Calu3 (cell line): ENCODE measurements at regions not wholly inside any gene's neighbourhood (a gene's known extent, or its start where the extent isn't known, plus 50 kb on each side); places are given as distances from the start of the nearest gene placed in this dataset.

Experiments
- BruUV-seq: library from RNA; stranded (reverse); fragments of 400-500 nt; replicated peaks from 2 replicates; lab custom pipeline; 2021; lab: Mats Ljungman, UMichigan
- CTCF ChIA-PET: fragments of 300-600 bp; sonication (Branson Sonifier 250); formaldehyde crosslinking; loops from one replicate; lab custom pipeline; 2022; ENCODE audit warnings: antibody characterized with exemption; lab: Charles Lee
- DNase-seq: peaks from one replicate; pipeline ENCODE4 v3.0.0; 2022
- H3K27ac Mint-ChIP-seq: one replicate; pipeline ENCODE4 v1.8.0; 2022; ENCODE audit warnings: mixed read lengths; ENCODE audit not compliant: unreplicated experiment
- H3K27me3 Mint-ChIP-seq: one replicate; pipeline ENCODE4 v1.8.0; 2022; ENCODE audit warnings: mixed read lengths; ENCODE audit not compliant: unreplicated experiment
- H3K36me3 Mint-ChIP-seq: one replicate; pipeline ENCODE4 v1.8.0; 2022; ENCODE audit warnings: mild to moderate bottlenecking, moderate library complexity, mixed read lengths; ENCODE audit not compliant: insufficient read depth, unreplicated experiment
- H3K4me1 Mint-ChIP-seq: one replicate; pipeline ENCODE4 v1.8.0; 2022; ENCODE audit warnings: mild to moderate bottlenecking, low read depth, mixed read lengths; ENCODE audit not compliant: unreplicated experiment
- H3K4me3 Mint-ChIP-seq: one replicate; pipeline ENCODE4 v1.8.0; 2022; ENCODE audit warnings: mild to moderate bottlenecking, low read depth, moderate library complexity, mixed read lengths; ENCODE audit not compliant: unreplicated experiment
- H3K9me3 Mint-ChIP-seq: one replicate; pipeline ENCODE4 v1.8.0; 2022; ENCODE audit warnings: low read depth, mixed read lengths; ENCODE audit not compliant: unreplicated experiment
- intact Hi-C: fragments of 100-400 bp; cut with micrococcal nuclease; formaldehyde crosslinking; loops from one replicate; pipeline ENCODE4 v1.10.0; 2022; ENCODE audit not compliant: unreplicated experiment
- TF ChIP-seq, protein P1 (sequence below): fragments of 200-600 bp; IDR thresholded peaks from one replicate; pipeline ENCODE4 v1.8.0; 2022; ENCODE audit warnings: antibody characterized with exemption; ENCODE audit not compliant: unreplicated experiment

DNA sequence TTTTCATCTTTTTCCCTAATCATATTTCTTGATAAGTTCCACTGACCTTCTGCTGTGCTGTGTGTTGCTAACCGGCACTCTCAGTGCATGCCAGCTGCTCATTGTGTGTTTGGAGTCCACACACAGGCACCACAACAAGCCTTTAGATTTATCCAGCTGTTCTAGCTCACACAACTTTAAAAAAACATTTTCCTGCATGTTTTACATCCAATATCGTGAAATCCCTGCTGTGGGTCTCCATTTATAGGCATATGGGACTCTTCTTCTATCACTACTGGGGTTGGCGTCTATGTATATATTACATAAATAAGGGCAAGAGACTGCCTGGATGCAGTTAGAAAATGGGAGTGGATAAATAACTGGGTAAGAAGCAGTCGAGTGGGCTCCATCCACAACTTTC, 183.6 kb upstream of the ADARB2 start:
- intact Hi-C loops = no loop called here
- Mint-ChIP-seq H3K36me3 (no peaks in the 10 kb centered on the region), H3K4me3 (no peak overlapping the region), H3K4me1 (no peaks in the 10 kb centered on the region), H3K9me3 (peaks cover 14% of the 10 kb centered on the region), H3K27ac (no peak overlapping the region), H3K27me3 (no peaks in the 10 kb centered on the region)
- no peak for DNase-seq
- TF ChIP-seq, protein P1, sequence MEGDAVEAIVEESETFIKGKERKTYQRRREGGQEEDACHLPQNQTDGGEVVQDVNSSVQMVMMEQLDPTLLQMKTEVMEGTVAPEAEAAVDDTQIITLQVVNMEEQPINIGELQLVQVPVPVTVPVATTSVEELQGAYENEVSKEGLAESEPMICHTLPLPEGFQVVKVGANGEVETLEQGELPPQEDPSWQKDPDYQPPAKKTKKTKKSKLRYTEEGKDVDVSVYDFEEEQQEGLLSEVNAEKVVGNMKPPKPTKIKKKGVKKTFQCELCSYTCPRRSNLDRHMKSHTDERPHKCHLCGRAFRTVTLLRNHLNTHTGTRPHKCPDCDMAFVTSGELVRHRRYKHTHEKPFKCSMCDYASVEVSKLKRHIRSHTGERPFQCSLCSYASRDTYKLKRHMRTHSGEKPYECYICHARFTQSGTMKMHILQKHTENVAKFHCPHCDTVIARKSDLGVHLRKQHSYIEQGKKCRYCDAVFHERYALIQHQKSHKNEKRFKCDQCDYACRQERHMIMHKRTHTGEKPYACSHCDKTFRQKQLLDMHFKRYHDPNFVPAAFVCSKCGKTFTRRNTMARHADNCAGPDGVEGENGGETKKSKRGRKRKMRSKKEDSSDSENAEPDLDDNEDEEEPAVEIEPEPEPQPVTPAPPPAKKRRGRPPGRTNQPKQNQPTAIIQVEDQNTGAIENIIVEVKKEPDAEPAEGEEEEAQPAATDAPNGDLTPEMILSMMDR = no peak
- BruUV-seq = no TSS peak
- CTCF ChIA-PET = no interaction called here

DNA sequence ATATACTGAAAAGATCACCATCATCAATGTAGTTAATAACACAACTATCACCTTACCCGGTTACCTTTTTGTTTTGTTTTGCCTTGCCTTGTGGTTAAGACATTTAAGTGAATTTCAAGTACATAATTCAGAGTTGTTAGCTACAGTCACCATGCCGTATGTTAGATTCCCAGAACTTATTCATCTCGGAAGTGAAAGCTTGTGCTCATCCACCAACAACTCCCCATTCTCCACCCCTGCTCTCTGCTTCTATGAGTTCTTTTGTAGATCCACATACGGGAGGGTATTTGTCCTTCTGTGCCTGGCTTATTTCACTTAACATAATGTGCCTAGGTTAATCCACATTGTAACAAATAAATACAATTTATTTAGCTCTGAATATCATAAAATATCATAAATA, 182.8 kb upstream of the ADARB2 start:
- Mint-ChIP-seq H3K27ac (no peak overlapping the region), H3K36me3 (no peaks in the 10 kb centered on the region), H3K27me3 (no peaks in the 10 kb centered on the region), H3K4me1 (no peaks in the 10 kb centered on the region), H3K4me3 (no peak overlapping the region), H3K9me3 (peaks cover 14% of the 10 kb centered on the region)
- BruUV-seq = no TSS peak
- no peak for DNase-seq
- intact Hi-C loops = no loop called here
- TF ChIP-seq, protein P1 = no peak
- CTCF ChIA-PET = no interaction called here

DNA sequence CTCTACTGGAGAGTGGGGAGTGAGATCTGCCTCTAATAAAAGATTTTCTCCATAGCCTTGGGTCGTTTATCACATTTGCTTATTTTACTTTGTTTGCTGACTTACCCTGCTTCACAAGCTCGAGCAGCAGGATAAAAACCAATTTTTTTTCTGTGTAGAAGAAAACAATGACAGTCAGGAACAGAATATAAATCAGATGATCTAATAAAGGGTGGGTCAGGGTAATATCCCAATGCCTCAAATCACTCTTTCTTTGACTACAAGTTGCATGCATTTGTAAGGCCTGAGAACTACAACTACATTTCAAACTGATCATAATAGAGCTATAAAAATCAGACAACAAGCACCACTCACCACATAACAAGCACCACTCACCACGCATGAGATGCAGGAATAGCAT, 174.4 kb upstream of the ADARB2 start:
- no peak for DNase-seq
- Mint-ChIP-seq H3K4me3 (no peak overlapping the region), H3K27me3 (no peaks in the 10 kb centered on the region), H3K36me3 (no peaks in the 10 kb centered on the region), H3K27ac (no peak overlapping the region), H3K9me3 (peaks cover 3% of the 10 kb centered on the region), H3K4me1 (no peaks in the 10 kb centered on the region)
- CTCF ChIA-PET = no interaction called here
- TF ChIP-seq, protein P1 = no peak
- intact Hi-C loops = no loop called here
- no TSS peak for BruUV-seq

DNA sequence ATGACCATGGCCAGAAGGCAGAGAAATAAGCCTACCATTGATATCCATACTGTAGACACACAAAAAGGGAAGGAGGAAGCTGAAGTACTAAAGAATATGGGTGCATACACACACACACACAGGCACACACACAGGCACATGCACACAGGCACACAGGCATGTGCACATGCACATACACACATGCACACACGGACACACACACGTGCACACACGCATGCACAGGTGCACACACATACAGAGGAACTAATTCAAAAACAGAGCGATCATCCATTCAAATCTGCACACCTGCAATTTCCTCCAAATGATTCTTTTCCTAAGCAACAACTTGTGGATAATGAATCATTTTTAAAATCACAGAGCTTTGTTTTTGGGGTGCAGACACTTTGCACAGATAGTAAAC, 166.7 kb upstream of the ADARB2 start:
- no peak for DNase-seq
- BruUV-seq = no TSS peak
- no peaks in the 10 kb centered on the region for H3K36me3 Mint-ChIP-seq
- H3K4me1 Mint-ChIP-seq = no peaks in the 10 kb centered on the region
- H3K9me3 Mint-ChIP-seq = peaks cover 12% of the 10 kb centered on the region
- no peak overlapping the region for H3K27ac Mint-ChIP-seq
- no peak overlapping the region for H3K4me3 Mint-ChIP-seq
- intact Hi-C loops = no loop called here
- CTCF ChIA-PET = no interaction called here
- TF ChIP-seq, protein P1 = no peak
- no peaks in the 10 kb centered on the region for H3K27me3 Mint-ChIP-seq
